H1 (cell line): ENCODE measurements at regions not wholly inside any gene's neighbourhood (a gene's known extent, or its start where the extent isn't known, plus 50 kb on each side); places are given as distances from the start of the nearest gene placed in this dataset.

Source experiments
- KDM1A ChIP-seq: fragments of 200-600, 300-600 bp; sonication (generic); IDR thresholded peaks from 2 replicates; pipeline ENCODE4 v1.7.1; 2016; ENCODE audit warnings: mild to moderate bottlenecking, low read length, borderline replicate concordance
- SP1 ChIP-seq: IDR thresholded peaks from 2 replicates; pipeline ENCODE4 v1.6.1; 2011; ENCODE audit warnings: low read depth, low read length
- TF ChIP-seq, protein P1 (sequence below): fragments of 300-600 bp; sonication (generic); IDR thresholded peaks from 2 replicates; pipeline ENCODE4 v1.7.1; 2012; ENCODE audit warnings: low read length, moderate library complexity, mild to moderate bottlenecking, inconsistent platforms; ENCODE audit not compliant: insufficient replicate concordance
- TF ChIP-seq, protein P2 (sequence below): IDR thresholded peaks from 2 replicates; pipeline ENCODE4 v1.6.1; 2011; ENCODE audit warnings: low read depth, mild to moderate bottlenecking, low read length; ENCODE audit not compliant: insufficient read depth

DNA sequence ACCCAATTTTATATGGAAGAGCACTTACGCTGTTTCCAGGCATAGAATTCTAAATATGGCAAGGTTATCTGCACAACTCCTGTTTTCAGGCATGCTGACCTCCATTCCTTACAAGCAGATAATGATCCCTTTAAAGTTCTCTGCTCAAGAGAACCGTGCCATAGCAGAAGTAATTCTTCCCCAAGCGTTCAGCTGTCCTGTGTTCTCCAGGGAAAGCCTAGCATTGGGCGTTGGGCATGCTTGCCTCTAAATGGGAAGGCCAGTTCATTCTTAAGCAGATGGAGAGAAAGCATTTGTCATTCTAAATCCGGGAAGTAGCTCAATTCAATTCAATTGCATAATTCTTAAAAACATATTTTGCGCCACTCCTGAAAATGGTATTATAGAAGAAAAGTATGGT is 55.7 kb upstream of the EML4 start (continued):
- TF ChIP-seq, protein P1, sequence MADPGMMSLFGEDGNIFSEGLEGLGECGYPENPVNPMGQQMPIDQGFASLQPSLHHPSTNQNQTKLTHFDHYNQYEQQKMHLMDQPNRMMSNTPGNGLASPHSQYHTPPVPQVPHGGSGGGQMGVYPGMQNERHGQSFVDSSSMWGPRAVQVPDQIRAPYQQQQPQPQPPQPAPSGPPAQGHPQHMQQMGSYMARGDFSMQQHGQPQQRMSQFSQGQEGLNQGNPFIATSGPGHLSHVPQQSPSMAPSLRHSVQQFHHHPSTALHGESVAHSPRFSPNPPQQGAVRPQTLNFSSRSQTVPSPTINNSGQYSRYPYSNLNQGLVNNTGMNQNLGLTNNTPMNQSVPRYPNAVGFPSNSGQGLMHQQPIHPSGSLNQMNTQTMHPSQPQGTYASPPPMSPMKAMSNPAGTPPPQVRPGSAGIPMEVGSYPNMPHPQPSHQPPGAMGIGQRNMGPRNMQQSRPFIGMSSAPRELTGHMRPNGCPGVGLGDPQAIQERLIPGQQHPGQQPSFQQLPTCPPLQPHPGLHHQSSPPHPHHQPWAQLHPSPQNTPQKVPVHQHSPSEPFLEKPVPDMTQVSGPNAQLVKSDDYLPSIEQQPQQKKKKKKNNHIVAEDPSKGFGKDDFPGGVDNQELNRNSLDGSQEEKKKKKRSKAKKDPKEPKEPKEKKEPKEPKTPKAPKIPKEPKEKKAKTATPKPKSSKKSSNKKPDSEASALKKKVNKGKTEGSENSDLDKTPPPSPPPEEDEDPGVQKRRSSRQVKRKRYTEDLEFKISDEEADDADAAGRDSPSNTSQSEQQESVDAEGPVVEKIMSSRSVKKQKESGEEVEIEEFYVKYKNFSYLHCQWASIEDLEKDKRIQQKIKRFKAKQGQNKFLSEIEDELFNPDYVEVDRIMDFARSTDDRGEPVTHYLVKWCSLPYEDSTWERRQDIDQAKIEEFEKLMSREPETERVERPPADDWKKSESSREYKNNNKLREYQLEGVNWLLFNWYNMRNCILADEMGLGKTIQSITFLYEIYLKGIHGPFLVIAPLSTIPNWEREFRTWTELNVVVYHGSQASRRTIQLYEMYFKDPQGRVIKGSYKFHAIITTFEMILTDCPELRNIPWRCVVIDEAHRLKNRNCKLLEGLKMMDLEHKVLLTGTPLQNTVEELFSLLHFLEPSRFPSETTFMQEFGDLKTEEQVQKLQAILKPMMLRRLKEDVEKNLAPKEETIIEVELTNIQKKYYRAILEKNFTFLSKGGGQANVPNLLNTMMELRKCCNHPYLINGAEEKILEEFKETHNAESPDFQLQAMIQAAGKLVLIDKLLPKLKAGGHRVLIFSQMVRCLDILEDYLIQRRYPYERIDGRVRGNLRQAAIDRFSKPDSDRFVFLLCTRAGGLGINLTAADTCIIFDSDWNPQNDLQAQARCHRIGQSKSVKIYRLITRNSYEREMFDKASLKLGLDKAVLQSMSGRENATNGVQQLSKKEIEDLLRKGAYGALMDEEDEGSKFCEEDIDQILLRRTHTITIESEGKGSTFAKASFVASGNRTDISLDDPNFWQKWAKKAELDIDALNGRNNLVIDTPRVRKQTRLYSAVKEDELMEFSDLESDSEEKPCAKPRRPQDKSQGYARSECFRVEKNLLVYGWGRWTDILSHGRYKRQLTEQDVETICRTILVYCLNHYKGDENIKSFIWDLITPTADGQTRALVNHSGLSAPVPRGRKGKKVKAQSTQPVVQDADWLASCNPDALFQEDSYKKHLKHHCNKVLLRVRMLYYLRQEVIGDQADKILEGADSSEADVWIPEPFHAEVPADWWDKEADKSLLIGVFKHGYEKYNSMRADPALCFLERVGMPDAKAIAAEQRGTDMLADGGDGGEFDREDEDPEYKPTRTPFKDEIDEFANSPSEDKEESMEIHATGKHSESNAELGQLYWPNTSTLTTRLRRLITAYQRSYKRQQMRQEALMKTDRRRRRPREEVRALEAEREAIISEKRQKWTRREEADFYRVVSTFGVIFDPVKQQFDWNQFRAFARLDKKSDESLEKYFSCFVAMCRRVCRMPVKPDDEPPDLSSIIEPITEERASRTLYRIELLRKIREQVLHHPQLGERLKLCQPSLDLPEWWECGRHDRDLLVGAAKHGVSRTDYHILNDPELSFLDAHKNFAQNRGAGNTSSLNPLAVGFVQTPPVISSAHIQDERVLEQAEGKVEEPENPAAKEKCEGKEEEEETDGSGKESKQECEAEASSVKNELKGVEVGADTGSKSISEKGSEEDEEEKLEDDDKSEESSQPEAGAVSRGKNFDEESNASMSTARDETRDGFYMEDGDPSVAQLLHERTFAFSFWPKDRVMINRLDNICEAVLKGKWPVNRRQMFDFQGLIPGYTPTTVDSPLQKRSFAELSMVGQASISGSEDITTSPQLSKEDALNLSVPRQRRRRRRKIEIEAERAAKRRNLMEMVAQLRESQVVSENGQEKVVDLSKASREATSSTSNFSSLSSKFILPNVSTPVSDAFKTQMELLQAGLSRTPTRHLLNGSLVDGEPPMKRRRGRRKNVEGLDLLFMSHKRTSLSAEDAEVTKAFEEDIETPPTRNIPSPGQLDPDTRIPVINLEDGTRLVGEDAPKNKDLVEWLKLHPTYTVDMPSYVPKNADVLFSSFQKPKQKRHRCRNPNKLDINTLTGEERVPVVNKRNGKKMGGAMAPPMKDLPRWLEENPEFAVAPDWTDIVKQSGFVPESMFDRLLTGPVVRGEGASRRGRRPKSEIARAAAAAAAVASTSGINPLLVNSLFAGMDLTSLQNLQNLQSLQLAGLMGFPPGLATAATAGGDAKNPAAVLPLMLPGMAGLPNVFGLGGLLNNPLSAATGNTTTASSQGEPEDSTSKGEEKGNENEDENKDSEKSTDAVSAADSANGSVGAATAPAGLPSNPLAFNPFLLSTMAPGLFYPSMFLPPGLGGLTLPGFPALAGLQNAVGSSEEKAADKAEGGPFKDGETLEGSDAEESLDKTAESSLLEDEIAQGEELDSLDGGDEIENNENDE = no peak
- TF ChIP-seq SP1 (no peak), KDM1A (no peak)
- TF ChIP-seq, protein P2, sequence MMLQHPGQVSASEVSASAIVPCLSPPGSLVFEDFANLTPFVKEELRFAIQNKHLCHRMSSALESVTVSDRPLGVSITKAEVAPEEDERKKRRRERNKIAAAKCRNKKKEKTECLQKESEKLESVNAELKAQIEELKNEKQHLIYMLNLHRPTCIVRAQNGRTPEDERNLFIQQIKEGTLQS = no peak
